HG02870 (cell line): ENCODE measurements at regions not wholly inside any gene's neighbourhood (a gene's known extent, or its start where the extent isn't known, plus 50 kb on each side); places are given as distances from the start of the nearest gene placed in this dataset.

Experiments used
- ATAC-seq: cut with Tn5 transposase; IDR thresholded peaks from one replicate; pipeline ENCODE4 v1.9.1; 2021; ENCODE audit warnings: mild to moderate bottlenecking, moderate library complexity; ENCODE audit not compliant: unreplicated experiment

GRCh38 chr17:27240086-27240801 is 53.7 kb upstream of the WSB1 start:
- ATAC-seq = no peak

- no peak for ATAC-seq
These were observed 53.1 kb upstream of the WSB1 start for GRCh38 chr17:27240802-27241155.

GRCh38 chr17:27241346-27241946 is 52.5 kb upstream of the WSB1 start:
- ATAC-seq = peak; percentile 56

GRCh38 chr17:27242951-27243350 is 51.0 kb upstream of the WSB1 start:
- no peak for ATAC-seq

- ATAC-seq = no peak
These were observed 49.9 kb upstream of the WSB1 start for GRCh38 chr17:27244011-27244410.
